Immature natural killer cell (primary cell): ENCODE measurements at regions not wholly inside any gene's neighbourhood (a gene's known extent, or its start where the extent isn't known, plus 50 kb on each side); places are given as distances from the start of the nearest gene placed in this dataset.

Experiments used
- DNase-seq, 3 donors: peaks; one replicate each; pipeline ENCODE4 v3.0.0; 2022; ENCODE audit warnings: mixed read lengths in 1 of 3
- H3K27ac Mint-ChIP-seq, 6 donors: one replicate each; pipeline ENCODE4 v1.8.0; 2020; ENCODE audit warnings: mixed read lengths in 6 of 6, mild to moderate bottlenecking in 5 of 6, inconsistent platforms in 4 of 6, moderate library complexity in 3 of 6
- H3K27me3 Mint-ChIP-seq, 3 donors: one replicate each; pipeline ENCODE4 v1.8.0; 2020 to 2021; ENCODE audit warnings: low read depth in 3 of 3, mild to moderate bottlenecking in 3 of 3, mixed read lengths in 3 of 3, moderate library complexity in 3 of 3, inconsistent platforms in 1 of 3
- H3K36me3 Mint-ChIP-seq, 3 donors: one replicate each; pipeline ENCODE4 v1.8.0; 2020; ENCODE audit warnings: mixed read lengths in 3 of 3, inconsistent platforms in 2 of 3, mild to moderate bottlenecking in 2 of 3
- H3K4me1 Mint-ChIP-seq, 2 donors: one replicate each; pipeline ENCODE4 v1.8.0; 2020; ENCODE audit warnings: inconsistent platforms in 2 of 2, mild to moderate bottlenecking in 2 of 2, mixed read lengths in 2 of 2, moderate library complexity in 1 of 2
- H3K4me3 Mint-ChIP-seq, 5 donors: one replicate each; pipeline ENCODE4 v1.8.0; 2020; ENCODE audit warnings: mild to moderate bottlenecking in 5 of 5, mixed read lengths in 5 of 5, inconsistent platforms in 3 of 5, moderate library complexity in 3 of 5
- H3K9me3 Mint-ChIP-seq, 6 donors: one replicate each; pipeline ENCODE4 v1.8.0; 2020; ENCODE audit warnings: mild to moderate bottlenecking in 6 of 6, mixed read lengths in 6 of 6, inconsistent platforms in 4 of 6, moderate library complexity in 3 of 6

DNA sequence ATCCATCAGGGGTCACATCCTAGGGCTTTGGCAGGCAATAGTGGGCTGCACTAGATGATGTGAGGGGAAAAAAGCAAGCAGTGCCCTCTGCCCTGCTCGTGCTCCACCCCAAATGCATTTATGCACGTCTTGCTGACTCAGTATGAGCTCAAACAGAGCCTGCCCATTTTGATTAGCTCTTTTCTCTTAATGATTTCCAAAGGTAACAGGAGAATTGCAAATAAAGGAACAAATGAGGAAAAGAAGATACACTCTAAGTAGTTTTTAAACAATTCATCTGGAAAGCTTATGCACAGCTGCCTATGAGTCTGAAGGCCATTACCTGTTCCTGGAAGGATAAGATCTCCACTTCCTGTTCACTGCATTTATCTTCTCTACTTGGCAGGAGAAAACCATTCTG lies 364.2 kb downstream of the TMEM232 start:
- Mint-ChIP-seq H3K27me3 (no peaks in the 10 kb centered on the region), H3K36me3 (no peaks in the 10 kb centered on the region), H3K27ac (no peak overlapping the region), H3K4me1 (no peaks in the 10 kb centered on the region), H3K4me3 (no peak overlapping the region), H3K9me3 (peaks cover 0 to 5% (median 0%) of the 10 kb centered on the region in 6 donors)
- no peak for DNase-seq

DNA sequence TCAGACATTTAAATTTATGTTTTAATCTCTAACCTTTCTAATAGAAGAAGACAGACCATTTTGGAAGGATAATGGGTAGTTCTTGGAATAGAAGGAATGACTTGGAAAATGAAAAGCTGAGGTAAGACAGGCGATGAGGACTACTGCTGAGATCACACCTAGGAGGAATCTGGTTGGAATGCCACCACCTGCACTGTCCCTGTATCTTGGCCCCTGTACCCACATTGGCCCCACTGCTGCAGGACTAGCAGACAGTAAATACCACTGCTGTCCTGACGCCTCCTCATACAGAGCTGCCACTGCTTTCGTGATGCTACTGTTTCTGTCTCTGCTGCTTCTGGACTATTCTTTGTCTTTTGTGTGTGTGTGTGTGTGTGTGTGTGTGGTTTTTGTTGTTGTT lies 359.8 kb downstream of the TMEM232 start:
- Mint-ChIP-seq H3K4me3 (no peak overlapping the region), H3K4me1 (no peaks in the 10 kb centered on the region)

More for the DNA sequence above, 359.8 kb downstream of the TMEM232 start:
- Mint-ChIP-seq H3K27ac (no peak overlapping the region), H3K36me3 (no peaks in the 10 kb centered on the region), H3K9me3 (peaks cover 0 to 5% (median 0%) of the 10 kb centered on the region in 6 donors), H3K27me3 (no peaks in the 10 kb centered on the region)
- DNase-seq = no peak
